ENCODE measurements at regions not wholly inside any gene's neighbourhood (a gene's known extent, or its start where the extent isn't known, plus 50 kb on each side); places are given as distances from the start of the nearest gene placed in this dataset.
"Not testable (repeated sequence)": the region's sequence is repeated elsewhere in the genome, so short reads cannot be mapped to it uniquely, and the experiment has no call there.

- TF ChIP-seq SIX1 (CRISPR knock-in tag; IDR thresholded peaks at IDR 0.05; ENCODE audit: borderline replicate concordance), result no peak
- no peak for TF ChIP-seq NFRKB (IDR thresholded peaks at IDR 0.05)
- TF ChIP-seq NR2F6 (IDR thresholded peaks at IDR 0.05), result no peak
- no peak for TF ChIP-seq NR2F6 (CRISPR knock-in tag; IDR thresholded peaks at IDR 0.05)
- no peak for TF ChIP-seq FOXO4 (CRISPR knock-in tag; conservative IDR thresholded peaks at IDR 0.05)
Observed at GRCh38 chr11:22106566-22106965, 86.3 kb upstream of the ANO5 start (continued).

GRCh38 chr11:22115470-22116029 is 77.3 kb upstream of the ANO5 start:
- Histone ChIP-seq H3K4me1 (ENCODE audit: insufficient read depth, low read length) (no peaks in the 10 kb centered on the region), H3K27ac (ENCODE audit: extremely low read length, insufficient read depth, low read length) (no peak overlapping the region), H2AFZ (ENCODE audit: low read length) (no peak overlapping the region), H3K4me3 (replicated peaks in 1 of 3; ENCODE audit: insufficient read depth in 1 of 3, low read depth in 2 of 3, low read length in 3 of 3) (no peak overlapping the region), H3K9ac (ENCODE audit: insufficient read depth, low read depth, low read length) (no peak overlapping the region), H4K20me1 (ENCODE audit: insufficient read depth, low read length) (no peaks in the 10 kb centered on the region), H3K79me2 (ENCODE audit: insufficient read depth, low read length) (no peaks in the 10 kb centered on the region), H3K4me2 (ENCODE audit: low read depth, low read length) (no peak overlapping the region), H3K36me3 (replicated peaks in 1 of 2; ENCODE audit: control insufficient read depth in 1 of 2, insufficient read depth in 2 of 2, low read length in 2 of 2) (no peaks in the 10 kb centered on the region), H3K9me3 (ENCODE audit: low read length) (peaks cover 8% of the 10 kb centered on the region), H3K27me3 (ENCODE audit: control insufficient read depth in 1 of 2, insufficient read depth in 2 of 2, low read length in 2 of 2) (no peaks in the 10 kb centered on the region)
- CTCF ChIA-PET (ENCODE audit: low intra/inter-chr PET ratio, low total read pairs), result no interaction called here
- no TSS peak for BruUV-seq (replicated peaks)
- intact Hi-C loops (cut with micrococcal nuclease; ENCODE audit: unreplicated experiment) (no loop called here), in situ Hi-C loops (cut with HindIII; ENCODE audit: extremely low pct_ligation_motif_present, low pct_unique_long_range_greater_than_20kb) (no loop called here)
- no peak for TF ChIP-seq ZNF234 (CRISPR knock-in tag; conservative IDR thresholded peaks at IDR 0.05)
- no peak for TF ChIP-seq ZNF615 (CRISPR knock-in tag; IDR thresholded peaks at IDR 0.05; ENCODE audit: borderline replicate concordance)
- TF ChIP-seq USF2 (IDR thresholded peaks at IDR 0.05; ENCODE audit: low read depth, low read length), result no peak
- TF ChIP-seq USF2 (CRISPR knock-in tag; IDR thresholded peaks at IDR 0.05; ENCODE audit: borderline replicate concordance), result no peak
- no peak for TF ChIP-seq ZSCAN25 (CRISPR knock-in tag; IDR thresholded peaks at IDR 0.05)
- no peak for TF ChIP-seq ELF3 (CRISPR knock-in tag; IDR thresholded peaks at IDR 0.05)
- no peak for TF ChIP-seq ZSCAN22 (CRISPR knock-in tag; IDR thresholded peaks at IDR 0.05)
- no peak for TF ChIP-seq ZFX (CRISPR knock-in tag; IDR thresholded peaks at IDR 0.05; ENCODE audit: low read depth)
- no peak for TF ChIP-seq PTBP1 (IDR thresholded peaks at IDR 0.05; ENCODE audit: low read depth, low read length, poor library complexity, severe bottlenecking)
- TF ChIP-seq ZNF883 (CRISPR knock-in tag; IDR thresholded peaks at IDR 0.05; ENCODE audit: not compliant biosample characterization), result no peak
- TF ChIP-seq POLR2AphosphoS2 (IDR thresholded peaks at IDR 0.05; ENCODE audit: low read depth, low read length), result no peak
- TF ChIP-seq HDAC2 (CRISPR knock-in tag; IDR thresholded peaks at IDR 0.05), result no peak
- WGBS (ENCODE audit: low lambda C conversion rate), result 31% methylated on average over 3 of the region's 3 CpGs
- DNase-seq (ENCODE audit: low spot score) (no peak), ATAC-seq (no peak), FAIRE-seq (no peak)
- POLR2A ChIA-PET, result no interaction called here

DNA sequence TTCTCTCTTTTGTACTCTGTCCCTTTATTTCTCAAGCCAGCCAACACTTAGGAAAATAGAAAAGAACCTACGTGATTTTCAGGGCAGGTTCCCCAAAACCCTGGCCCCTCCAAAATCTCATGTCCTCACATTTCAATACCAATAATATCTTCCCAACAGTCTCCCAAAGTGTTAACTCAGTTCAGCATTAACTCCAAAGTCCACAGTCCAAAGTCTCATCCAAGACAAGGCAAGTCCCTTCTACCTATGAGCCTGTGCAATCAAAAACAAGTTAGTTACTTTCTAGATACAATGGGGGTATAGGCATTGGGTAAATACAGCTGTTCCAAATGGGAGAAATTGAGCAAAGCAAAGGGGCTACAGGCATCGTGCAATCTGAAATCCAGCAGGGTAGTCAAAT is 64.9 kb upstream of the ANO5 start:
- H3K27ac ChIP-seq (ENCODE audit: extremely low read length, insufficient read depth, low read length); intact Hi-C loops (cut with micrococcal nuclease; ENCODE audit: unreplicated experiment); H3K36me3 ChIP-seq (replicated peaks in 1 of 2; ENCODE audit: control insufficient read depth in 1 of 2, insufficient read depth in 2 of 2, low read length in 2 of 2); H3K9ac ChIP-seq (ENCODE audit: insufficient read depth, low read depth, low read length); BruUV-seq (replicated peaks); ATAC-seq; H4K20me1 ChIP-seq (ENCODE audit: insufficient read depth, low read length); H3K79me2 ChIP-seq (ENCODE audit: insufficient read depth, low read length); FAIRE-seq; POLR2A ChIA-PET; H3K4me3 ChIP-seq (replicated peaks in 1 of 3; ENCODE audit: insufficient read depth in 1 of 3, low read depth in 2 of 3, low read length in 3 of 3); H2AFZ ChIP-seq (ENCODE audit: low read length); H3K27me3 ChIP-seq (ENCODE audit: control insufficient read depth in 1 of 2, insufficient read depth in 2 of 2, low read length in 2 of 2); CTCF ChIA-PET (ENCODE audit: low intra/inter-chr PET ratio, low total read pairs); H3K4me2 ChIP-seq (ENCODE audit: low read depth, low read length); H3K4me1 ChIP-seq (ENCODE audit: insufficient read depth, low read length); DNase-seq (ENCODE audit: low spot score): not testable (repeated sequence)
- H3K9me3 ChIP-seq (ENCODE audit: low read length), result peaks cover 42% of the 10 kb centered on the region
- 7% methylated on average over 2 of the region's 2 CpGs for WGBS (ENCODE audit: low lambda C conversion rate)
- in situ Hi-C loops (cut with HindIII; ENCODE audit: extremely low pct_ligation_motif_present, low pct_unique_long_range_greater_than_20kb), result loop anchor here (25.0 kb wide), 1 partner anchor 1466 kb away; the partner anchor contains the start of gene NELL1
